GM12865 (cell line): ENCODE measurements at regions not wholly inside any gene's neighbourhood (a gene's known extent, or its start where the extent isn't known, plus 50 kb on each side); places are given as distances from the start of the nearest gene placed in this dataset.

Experiments used
- DNase-seq: peaks from one replicate; pipeline ENCODE4 v3.0.0; 2010; ENCODE audit warnings: low read depth
- H3K4me3 ChIP-seq: 2 replicates; pipeline ENCODE4 v1.5.1; 2011; ENCODE audit warnings: mild to moderate bottlenecking, low read depth, low read length, control low read depth
- TF ChIP-seq, protein P1 (sequence below): IDR thresholded peaks from 2 replicates; pipeline ENCODE4 v1.5.1; 2011; ENCODE audit warnings: low read length, control low read depth, low read depth, inconsistent platforms; ENCODE audit not compliant: insufficient read depth; ENCODE audit errors: missing control alignments

DNA sequence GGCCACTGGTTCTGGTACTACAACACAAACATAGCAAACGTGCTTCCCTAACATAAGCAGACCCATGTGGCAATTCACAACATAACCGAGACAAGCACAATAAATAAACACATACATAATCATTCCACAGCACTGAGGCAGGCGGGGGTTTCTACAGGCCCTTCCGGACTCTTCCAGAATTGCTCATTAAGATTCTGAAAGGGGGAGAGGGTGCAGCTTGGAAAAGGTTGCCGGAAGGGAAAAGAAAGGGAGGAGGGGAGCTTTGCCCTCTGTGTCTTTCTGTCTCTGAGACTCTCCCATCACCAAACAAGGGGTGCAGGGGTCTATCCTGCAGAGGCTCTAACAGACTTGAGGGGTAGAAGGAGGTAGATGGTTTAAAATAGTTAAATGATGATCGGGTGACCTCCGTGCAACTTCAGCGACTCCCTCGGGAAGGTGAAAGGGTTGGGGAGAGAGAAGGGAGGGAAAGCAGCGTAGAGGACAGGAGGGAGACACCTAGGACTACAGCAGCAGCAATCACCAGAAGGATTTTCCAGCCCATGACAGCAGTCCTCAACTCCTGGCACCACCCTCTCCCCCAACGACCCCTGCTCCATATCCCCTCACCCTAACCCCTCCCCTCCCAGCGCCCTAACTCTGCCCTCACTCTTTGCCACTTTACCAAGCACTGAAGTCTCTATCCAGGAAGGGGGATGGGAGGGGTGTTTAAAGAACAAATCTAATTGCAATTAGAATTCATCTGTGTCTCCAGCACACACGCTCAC, 365.5 kb upstream of the ESRRG start:
- DNase-seq = no peak
- TF ChIP-seq, protein P1, sequence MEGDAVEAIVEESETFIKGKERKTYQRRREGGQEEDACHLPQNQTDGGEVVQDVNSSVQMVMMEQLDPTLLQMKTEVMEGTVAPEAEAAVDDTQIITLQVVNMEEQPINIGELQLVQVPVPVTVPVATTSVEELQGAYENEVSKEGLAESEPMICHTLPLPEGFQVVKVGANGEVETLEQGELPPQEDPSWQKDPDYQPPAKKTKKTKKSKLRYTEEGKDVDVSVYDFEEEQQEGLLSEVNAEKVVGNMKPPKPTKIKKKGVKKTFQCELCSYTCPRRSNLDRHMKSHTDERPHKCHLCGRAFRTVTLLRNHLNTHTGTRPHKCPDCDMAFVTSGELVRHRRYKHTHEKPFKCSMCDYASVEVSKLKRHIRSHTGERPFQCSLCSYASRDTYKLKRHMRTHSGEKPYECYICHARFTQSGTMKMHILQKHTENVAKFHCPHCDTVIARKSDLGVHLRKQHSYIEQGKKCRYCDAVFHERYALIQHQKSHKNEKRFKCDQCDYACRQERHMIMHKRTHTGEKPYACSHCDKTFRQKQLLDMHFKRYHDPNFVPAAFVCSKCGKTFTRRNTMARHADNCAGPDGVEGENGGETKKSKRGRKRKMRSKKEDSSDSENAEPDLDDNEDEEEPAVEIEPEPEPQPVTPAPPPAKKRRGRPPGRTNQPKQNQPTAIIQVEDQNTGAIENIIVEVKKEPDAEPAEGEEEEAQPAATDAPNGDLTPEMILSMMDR = no peak
- no peak overlapping the region for H3K4me3 ChIP-seq

DNA sequence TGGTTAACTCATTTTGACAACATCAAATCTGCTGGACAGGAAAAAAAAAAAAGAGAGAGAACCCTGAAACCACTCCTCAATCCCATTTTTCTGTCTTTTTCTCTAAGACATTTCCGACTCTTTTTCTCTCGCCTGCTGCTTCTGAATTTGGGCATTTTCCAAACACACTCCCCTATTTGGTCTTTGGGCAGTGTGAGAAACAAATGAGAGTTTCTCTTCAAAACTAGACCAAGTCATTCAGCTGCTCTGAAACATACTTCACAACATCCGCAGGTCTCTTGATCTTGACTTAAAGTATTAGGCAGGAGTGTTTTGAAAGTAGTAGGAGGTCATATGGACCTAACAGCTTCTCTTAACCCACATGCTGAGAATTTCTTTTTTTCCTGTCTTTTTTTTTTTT, 364.8 kb upstream of the ESRRG start:
- DNase-seq = no peak
- H3K4me3 ChIP-seq = no peak overlapping the region
- TF ChIP-seq, protein P1 = no peak

DNA sequence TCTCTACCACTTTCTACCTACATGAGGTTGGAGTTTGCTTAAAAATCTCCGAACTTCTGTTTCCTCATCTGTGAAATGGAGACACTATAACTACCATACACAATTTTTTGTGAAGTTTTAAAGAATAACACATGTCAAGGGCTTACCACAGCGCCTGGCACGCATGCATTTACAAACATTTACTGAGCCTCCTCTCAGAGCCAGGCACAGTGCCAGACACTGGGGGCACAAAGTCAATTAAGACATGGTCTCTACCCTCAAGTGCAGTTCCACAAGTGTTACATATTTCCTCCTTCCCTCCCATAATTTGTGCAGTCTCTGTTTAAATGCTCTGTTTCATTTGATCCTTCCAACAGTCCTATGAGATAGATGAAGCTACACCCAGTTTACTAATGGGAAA, 356.4 kb upstream of the ESRRG start:
- no peak overlapping the region for H3K4me3 ChIP-seq
- TF ChIP-seq, protein P1 = no peak
- no peak for DNase-seq

DNA sequence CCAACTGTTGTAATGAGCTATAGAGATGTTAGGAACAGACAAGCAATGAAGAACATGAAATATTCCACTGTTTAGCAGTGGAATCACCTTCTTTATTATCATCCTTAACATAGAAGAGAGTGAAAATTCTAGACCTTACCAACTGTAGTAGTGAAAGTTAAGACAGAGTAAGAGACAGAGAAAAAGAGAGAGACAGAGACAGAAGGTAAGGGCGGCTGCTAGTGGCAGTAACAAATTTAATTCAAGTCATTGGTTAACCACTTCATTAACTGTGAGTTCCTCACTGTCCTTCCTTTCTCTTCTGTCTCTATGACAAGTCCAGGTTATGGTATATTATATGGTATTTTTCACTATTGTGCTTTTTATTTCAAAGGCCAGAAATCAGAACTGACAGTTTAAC, 355.7 kb upstream of the ESRRG start:
- TF ChIP-seq, protein P1 = no peak
- H3K4me3 ChIP-seq = no peak overlapping the region
- DNase-seq = no peak

DNA sequence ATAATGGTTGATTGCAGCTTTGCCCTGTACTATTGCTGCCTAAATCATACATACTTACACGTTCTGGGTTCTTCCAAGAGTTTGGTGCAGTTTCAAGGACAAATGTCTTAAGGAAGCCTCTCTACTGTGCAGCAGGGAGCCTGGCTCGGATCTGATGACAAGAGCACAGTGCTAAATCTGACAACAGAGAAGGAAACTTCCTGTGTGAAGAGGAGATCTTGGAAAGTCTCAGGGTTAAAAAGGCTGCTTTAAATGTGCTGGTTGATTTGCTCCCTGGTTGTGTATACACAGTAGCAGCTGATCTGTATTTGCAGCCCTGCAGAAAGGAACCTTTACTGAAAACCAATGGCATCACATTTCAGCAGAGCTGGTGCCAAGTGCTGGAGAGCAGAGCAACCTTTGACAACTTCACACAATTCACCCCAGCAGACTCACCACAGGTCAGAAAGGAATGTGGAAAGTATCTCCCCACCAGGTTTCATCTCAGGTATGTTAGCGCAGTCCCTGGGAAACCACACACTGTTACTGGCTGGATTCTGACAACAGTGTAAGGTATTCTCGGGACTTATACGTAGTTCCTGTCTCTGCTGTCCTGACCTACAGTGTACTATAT, 355.0 kb upstream of the ESRRG start:
- TF ChIP-seq, protein P1 = no peak
- no peak for DNase-seq

DNA sequence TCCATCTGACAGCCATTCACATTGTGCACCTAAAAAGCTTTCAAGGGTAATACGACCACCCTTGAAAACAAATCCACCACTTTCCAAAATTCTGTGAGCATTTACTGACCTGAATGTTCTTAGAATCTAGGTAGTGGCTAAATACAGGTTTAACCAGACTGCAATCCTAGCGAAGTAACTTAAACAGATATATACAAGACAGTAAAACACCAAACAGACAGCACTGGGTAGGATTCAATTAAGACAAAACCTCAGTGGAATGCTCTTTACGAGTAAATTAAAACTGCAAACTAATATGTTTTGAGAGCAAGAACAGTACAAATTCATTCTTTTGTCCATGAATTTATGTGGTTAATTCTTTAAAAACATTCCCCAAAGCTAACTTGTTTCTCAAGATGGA, 354.2 kb upstream of the ESRRG start:
- no peak for DNase-seq
- TF ChIP-seq, protein P1 = no peak
- no peak overlapping the region for H3K4me3 ChIP-seq

More for the DNA sequence above, 355.0 kb upstream of the ESRRG start:
- no peak overlapping the region for H3K4me3 ChIP-seq
